Naive B cell (primary cell): ENCODE measurements at regions not wholly inside any gene's neighbourhood (a gene's known extent, or its start where the extent isn't known, plus 50 kb on each side); places are given as distances from the start of the nearest gene placed in this dataset.

Experiments used
- ATAC-seq, 2 donors: fragments of 150-1000 bp; cut with Tn5 transposase; 2 replicates each; pipeline ENCODE4 v1.10.0; 2021; ENCODE audit warnings: low read depth in 2 of 2, mild to moderate bottlenecking in 2 of 2, moderate library complexity in 2 of 2
- DNase-seq: peaks from one replicate; pipeline ENCODE4 v3.0.0; 2022
- H3K27ac Mint-ChIP-seq, 6 donors: one replicate each; pipeline ENCODE4 v1.8.0; 2020 to 2022; ENCODE audit warnings: mild to moderate bottlenecking in 6 of 6, mixed read lengths in 6 of 6, moderate library complexity in 5 of 6, inconsistent platforms in 2 of 6
- H3K27me3 Mint-ChIP-seq, 3 donors: one replicate each; pipeline ENCODE4 v1.8.0; 2021 to 2022; ENCODE audit warnings: mixed read lengths in 3 of 3, mild to moderate bottlenecking in 1 of 3
- H3K36me3 Mint-ChIP-seq, 2 donors: one replicate each; pipeline ENCODE4 v1.8.0; 2020 to 2022; ENCODE audit warnings: mixed read lengths in 2 of 2, inconsistent platforms in 1 of 2, mild to moderate bottlenecking in 1 of 2
- H3K4me1 Mint-ChIP-seq, 3 donors: one replicate each; pipeline ENCODE4 v1.8.0; 2020 to 2022; ENCODE audit warnings: mixed read lengths in 3 of 3, inconsistent platforms in 1 of 3, mild to moderate bottlenecking in 1 of 3, moderate library complexity in 1 of 3
- H3K4me3 Mint-ChIP-seq, 8 donors: one replicate each; pipeline ENCODE4 v1.8.0; 2020 to 2022; ENCODE audit warnings: mild to moderate bottlenecking in 8 of 8, mixed read lengths in 8 of 8, moderate library complexity in 8 of 8, inconsistent platforms in 2 of 8
- H3K9me3 Mint-ChIP-seq, 7 donors: one replicate each; pipeline ENCODE4 v1.8.0; 2020 to 2022; ENCODE audit warnings: mixed read lengths in 7 of 7, mild to moderate bottlenecking in 5 of 7, inconsistent platforms in 2 of 7, moderate library complexity in 1 of 7

GRCh38 chr7:21064698-21065648, 278.3 kb upstream of the SP8 start:
- peaks cover under 1 to 3% (median 3%) of the 10 kb centered on the region in 3 donors for H3K27me3 Mint-ChIP-seq
- H3K9me3 Mint-ChIP-seq: peaks cover 0 to 10% (median 3%) of the 10 kb centered on the region in 7 donors
- H3K27ac Mint-ChIP-seq: no peak overlapping the region
- H3K4me1 Mint-ChIP-seq: no peaks in the 10 kb centered on the region
- H3K36me3 Mint-ChIP-seq: no peaks in the 10 kb centered on the region
- ATAC-seq (no peak), DNase-seq (no peak)
- no peak overlapping the region for H3K4me3 Mint-ChIP-seq

GRCh38 chr7:21066221-21066620, 279.5 kb upstream of the SP8 start:
- Mint-ChIP-seq H3K4me3 (no peak overlapping the region), H3K9me3 (peaks cover 0 to 10% (median 3%) of the 10 kb centered on the region in 7 donors), H3K27me3 (peaks cover 0 to 3% (median 0%) of the 10 kb centered on the region in 3 donors), H3K36me3 (no peaks in the 10 kb centered on the region), H3K4me1 (no peaks in the 10 kb centered on the region), H3K27ac (no peak overlapping the region)
- ATAC-seq: no peak
- no peak for DNase-seq

GRCh38 chr7:21067216-21067615, 280.5 kb upstream of the SP8 start:
- ATAC-seq (no peak), DNase-seq (no peak)
- no peak overlapping the region for H3K27ac Mint-ChIP-seq

GRCh38 chr7:21070571-21071090, 283.9 kb upstream of the SP8 start:
- Mint-ChIP-seq H3K27ac (no peak overlapping the region), H3K36me3 (no peaks in the 10 kb centered on the region)
- ATAC-seq: no peak

More at GRCh38 chr7:21067216-21067615, 280.5 kb upstream of the SP8 start:
- Mint-ChIP-seq H3K4me3 (no peak overlapping the region), H3K27me3 (peaks cover 0 to 3% (median 0%) of the 10 kb centered on the region in 3 donors), H3K4me1 (no peaks in the 10 kb centered on the region), H3K9me3 (peaks cover 0 to 10% (median 3%) of the 10 kb centered on the region in 7 donors), H3K36me3 (no peaks in the 10 kb centered on the region)

GRCh38 chr7:21071561-21072501, 285.1 kb upstream of the SP8 start:
- Mint-ChIP-seq H3K27ac (no peak overlapping the region), H3K9me3 (peaks cover 0 to 3% (median 0%) of the 10 kb centered on the region in 7 donors), H3K27me3 (no peaks in the 10 kb centered on the region), H3K36me3 (no peaks in the 10 kb centered on the region), H3K4me3 (no peak overlapping the region), H3K4me1 (no peaks in the 10 kb centered on the region)
- DNase-seq (no peak), ATAC-seq (no peak)

More at GRCh38 chr7:21070571-21071090, 283.9 kb upstream of the SP8 start:
- DNase-seq: no peak
- Mint-ChIP-seq H3K4me3 (no peak overlapping the region), H3K4me1 (no peaks in the 10 kb centered on the region), H3K27me3 (peaks cover 0 to 3% (median 0%) of the 10 kb centered on the region in 3 donors), H3K9me3 (peaks cover 0 to 3% (median 0%) of the 10 kb centered on the region in 7 donors)

GRCh38 chr7:21076054-21076453, 289.4 kb upstream of the SP8 start:
- H3K27me3 Mint-ChIP-seq: peaks cover 0 to 12% (median 0%) of the 10 kb centered on the region in 3 donors
- no peak overlapping the region for H3K4me3 Mint-ChIP-seq
- H3K4me1 Mint-ChIP-seq: no peaks in the 10 kb centered on the region
- H3K9me3 Mint-ChIP-seq: peaks cover 0 to 1% (median 0%) of the 10 kb centered on the region in 7 donors
- ATAC-seq (no peak), DNase-seq (no peak)
- no peaks in the 10 kb centered on the region for H3K36me3 Mint-ChIP-seq
- no peak overlapping the region for H3K27ac Mint-ChIP-seq

GRCh38 chr7:21076574-21076973, 289.9 kb upstream of the SP8 start:
- no peaks in the 10 kb centered on the region for H3K4me1 Mint-ChIP-seq
- no peak overlapping the region for H3K4me3 Mint-ChIP-seq
- no peak for ATAC-seq
- no peak overlapping the region for H3K27ac Mint-ChIP-seq
- peaks cover 0 to 12% (median 0%) of the 10 kb centered on the region in 3 donors for H3K27me3 Mint-ChIP-seq
- DNase-seq: no peak
- H3K36me3 Mint-ChIP-seq: no peaks in the 10 kb centered on the region
- H3K9me3 Mint-ChIP-seq: peaks cover 0 to 1% (median 0%) of the 10 kb centered on the region in 7 donors

- no peaks in the 10 kb centered on the region for H3K36me3 Mint-ChIP-seq
- H3K4me1 Mint-ChIP-seq: no peaks in the 10 kb centered on the region
- no peak overlapping the region for H3K4me3 Mint-ChIP-seq
- H3K9me3 Mint-ChIP-seq: peaks cover 0 to 1% (median 0%) of the 10 kb centered on the region in 7 donors
- DNase-seq (no peak), ATAC-seq (no peak)
- no peak overlapping the region for H3K27ac Mint-ChIP-seq
- H3K27me3 Mint-ChIP-seq: peaks cover 0 to 12% (median 0%) of the 10 kb centered on the region in 3 donors
Measured at GRCh38 chr7:21077602-21078001, 290.9 kb upstream of the SP8 start.

- ATAC-seq (no peak), DNase-seq (no peak)
- peaks cover 0 to 3% (median 0%) of the 10 kb centered on the region in 7 donors for H3K9me3 Mint-ChIP-seq
- no peak overlapping the region for H3K27ac Mint-ChIP-seq
- no peaks in the 10 kb centered on the region for H3K4me1 Mint-ChIP-seq
- no peaks in the 10 kb centered on the region for H3K36me3 Mint-ChIP-seq
- H3K4me3 Mint-ChIP-seq: no peak overlapping the region
- H3K27me3 Mint-ChIP-seq: peaks cover 0 to 12% (median 0%) of the 10 kb centered on the region in 3 donors
Measured at GRCh38 chr7:21084286-21084685, 297.6 kb upstream of the SP8 start.

- no peaks in the 10 kb centered on the region for H3K36me3 Mint-ChIP-seq
- H3K4me3 Mint-ChIP-seq: no peak overlapping the region
- H3K4me1 Mint-ChIP-seq: no peaks in the 10 kb centered on the region
- DNase-seq (no peak), ATAC-seq (no peak)
- no peaks in the 10 kb centered on the region for H3K27me3 Mint-ChIP-seq
- no peak overlapping the region for H3K27ac Mint-ChIP-seq
- peaks cover 0 to 3% (median 0%) of the 10 kb centered on the region in 7 donors for H3K9me3 Mint-ChIP-seq
Measured at GRCh38 chr7:21086688-21087087, 300.0 kb upstream of the SP8 start.

GRCh38 chr7:21089653-21090052, 303.0 kb upstream of the SP8 start:
- Mint-ChIP-seq H3K27me3 (no peaks in the 10 kb centered on the region), H3K27ac (no peak overlapping the region)
- ATAC-seq: no peak

GRCh38 chr7:21092766-21093702, 306.3 kb upstream of the SP8 start:
- Mint-ChIP-seq H3K4me1 (no peaks in the 10 kb centered on the region), H3K36me3 (no peaks in the 10 kb centered on the region), H3K4me3 (no peak overlapping the region), H3K27me3 (peaks cover 0 to 9% (median 0%) of the 10 kb centered on the region in 3 donors), H3K27ac (no peak overlapping the region), H3K9me3 (peaks cover 0 to 4% (median 0%) of the 10 kb centered on the region in 7 donors)
- DNase-seq (no peak), ATAC-seq (no peak)

More at GRCh38 chr7:21089653-21090052, 303.0 kb upstream of the SP8 start:
- no peak overlapping the region for H3K4me3 Mint-ChIP-seq
- no peaks in the 10 kb centered on the region for H3K36me3 Mint-ChIP-seq
- H3K4me1 Mint-ChIP-seq: no peaks in the 10 kb centered on the region
- H3K9me3 Mint-ChIP-seq: peaks cover 0 to 3% (median 1%) of the 10 kb centered on the region in 7 donors
- DNase-seq: no peak
